Breast epithelium (tissue), 4 donors: ENCODE measurements at regions not wholly inside any gene's neighbourhood (a gene's known extent, or its start where the extent isn't known, plus 50 kb on each side); places are given as distances from the start of the nearest gene placed in this dataset.

Source experiments
- DNase-seq, 2 donors: peaks; one replicate each; pipeline ENCODE4 v3.0.0-alpha.2; 2019; ENCODE audit warnings: low spot score in 2 of 2
- H3K27ac ChIP-seq, 2 donors: fragments of 200-600 bp; sonication (generic) in 1 of 2; one replicate each; pipeline ENCODE4 v1.5.1; 2016 to 2019; ENCODE audit warnings: mild to moderate bottlenecking in 1 of 2
- H3K27me3 ChIP-seq, 2 donors: fragments of 200-600 bp; sonication (generic) in 1 of 2; one replicate each; pipeline versions ENCODE4 v1.5.1 to v1.6.0; 2017 to 2019; ENCODE audit warnings: control low read depth in 1 of 2, mild to moderate bottlenecking in 1 of 2
- H3K36me3 ChIP-seq: fragments of 200-600 bp; one replicate; pipeline ENCODE4 v1.5.1; 2019
- H3K4me1 ChIP-seq, 2 donors: fragments of 200-600 bp; sonication (generic); one replicate each; pipeline ENCODE4 v1.5.1; 2016 to 2019; ENCODE audit warnings: control low read depth in 1 of 2
- H3K4me3 ChIP-seq, 3 donors: fragments of 200-600 bp; sonication (generic); 1 replicate in 2 of 3; 2 replicates in 1 of 3; pipeline ENCODE4 v1.5.1; 2016 to 2019; ENCODE audit warnings: mild to moderate bottlenecking in 3 of 3, moderate library complexity in 2 of 3
- H3K9me3 ChIP-seq, 2 donors: fragments of 200-600 bp; sonication (generic) in 1 of 2; one replicate each; pipeline ENCODE4 v1.5.1; 2016 to 2019; ENCODE audit warnings: control low read depth in 1 of 2
- POLR2A ChIP-seq: fragments of 450-650 bp; IDR thresholded peaks from one replicate; pipeline ENCODE4 v1.6.1; 2016; ENCODE audit warnings: antibody characterized with exemption, mild to moderate bottlenecking, moderate library complexity
- POLR2AphosphoS5 ChIP-seq, 3 donors: sonication (generic); formaldehyde crosslinking; IDR thresholded peaks; one replicate each; pipeline ENCODE4 v1.6.1; 2017; ENCODE audit warnings: antibody characterized with exemption in 3 of 3
- intact Hi-C: fragments of 100-400 bp; cut with DNase I; formaldehyde crosslinking; loops from one replicate; pipeline ENCODE4 v1.15.1; 2023; ENCODE audit warnings: low total_unique reads
- TF ChIP-seq, protein P1 (sequence below), 3 donors: fragments of 450-650 bp; IDR thresholded peaks; one replicate each; pipeline ENCODE4 v1.5.1; 2016 to 2017; ENCODE audit warnings: antibody characterized with exemption in 3 of 3, mild to moderate bottlenecking in 3 of 3, moderate library complexity in 3 of 3

DNA sequence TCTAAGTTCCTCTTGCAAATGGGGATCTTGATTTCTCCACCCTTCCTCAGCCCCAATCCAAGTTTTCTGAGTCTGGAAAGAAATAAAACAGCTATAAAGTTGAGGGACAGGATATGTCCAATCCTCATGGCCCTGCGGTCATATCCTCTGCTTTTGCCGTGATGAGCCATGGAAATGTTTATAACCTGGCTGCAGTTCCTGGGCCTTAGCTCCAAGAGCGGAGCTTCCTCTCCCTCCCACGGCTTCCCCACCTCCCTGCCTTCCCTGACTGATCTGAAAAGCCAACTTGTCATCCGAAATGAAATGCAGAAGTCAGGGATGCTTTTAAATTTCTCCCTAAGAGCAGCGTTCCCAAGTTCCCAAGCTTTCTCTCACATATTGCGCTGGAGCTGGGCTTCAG, 221.5 kb upstream of the SFRP2 start:
- peaks cover 0 to 4% of the 10 kb centered on the region in 2 donors for H3K4me1 ChIP-seq
- H3K27me3 ChIP-seq, result no peaks in the 10 kb centered on the region
- H3K4me3 ChIP-seq, result no peak overlapping the region
- DNase-seq, result peak in 1 of 2 donors; percentile 38
- peak in 1 of 3 donors; percentile 37 for TF ChIP-seq POLR2AphosphoS5 (IDR thresholded peaks at IDR 0.05)
- TF ChIP-seq, protein P1, sequence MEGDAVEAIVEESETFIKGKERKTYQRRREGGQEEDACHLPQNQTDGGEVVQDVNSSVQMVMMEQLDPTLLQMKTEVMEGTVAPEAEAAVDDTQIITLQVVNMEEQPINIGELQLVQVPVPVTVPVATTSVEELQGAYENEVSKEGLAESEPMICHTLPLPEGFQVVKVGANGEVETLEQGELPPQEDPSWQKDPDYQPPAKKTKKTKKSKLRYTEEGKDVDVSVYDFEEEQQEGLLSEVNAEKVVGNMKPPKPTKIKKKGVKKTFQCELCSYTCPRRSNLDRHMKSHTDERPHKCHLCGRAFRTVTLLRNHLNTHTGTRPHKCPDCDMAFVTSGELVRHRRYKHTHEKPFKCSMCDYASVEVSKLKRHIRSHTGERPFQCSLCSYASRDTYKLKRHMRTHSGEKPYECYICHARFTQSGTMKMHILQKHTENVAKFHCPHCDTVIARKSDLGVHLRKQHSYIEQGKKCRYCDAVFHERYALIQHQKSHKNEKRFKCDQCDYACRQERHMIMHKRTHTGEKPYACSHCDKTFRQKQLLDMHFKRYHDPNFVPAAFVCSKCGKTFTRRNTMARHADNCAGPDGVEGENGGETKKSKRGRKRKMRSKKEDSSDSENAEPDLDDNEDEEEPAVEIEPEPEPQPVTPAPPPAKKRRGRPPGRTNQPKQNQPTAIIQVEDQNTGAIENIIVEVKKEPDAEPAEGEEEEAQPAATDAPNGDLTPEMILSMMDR (IDR thresholded peaks at IDR 0.05), result no peak
- TF ChIP-seq POLR2A, result no peak
- H3K9me3 ChIP-seq, result no peaks in the 10 kb centered on the region
- no peaks in the 10 kb centered on the region for H3K36me3 ChIP-seq
- H3K27ac ChIP-seq, result peak overlapping the region; percentile 81 to 94
- intact Hi-C loops, result no loop called here

- H3K27me3 ChIP-seq, result no peaks in the 10 kb centered on the region
- TF ChIP-seq, protein P1 (IDR thresholded peaks at IDR 0.05), result no peak
- no peak for TF ChIP-seq POLR2AphosphoS5 (IDR thresholded peaks at IDR 0.05)
- TF ChIP-seq POLR2A, result no peak
- no peak overlapping the region for H3K4me3 ChIP-seq
- intact Hi-C loops, result no loop called here
- DNase-seq, result no peak
- H3K9me3 ChIP-seq, result no peaks in the 10 kb centered on the region
- H3K36me3 ChIP-seq, result no peaks in the 10 kb centered on the region
- peak overlapping the region; percentile 81 to 94 for H3K27ac ChIP-seq
- H3K4me1 ChIP-seq, result peaks cover 0 to 4% of the 10 kb centered on the region in 2 donors
Measured at GRCh38 chr4:154009788-154010187, 220.9 kb upstream of the SFRP2 start.

DNA sequence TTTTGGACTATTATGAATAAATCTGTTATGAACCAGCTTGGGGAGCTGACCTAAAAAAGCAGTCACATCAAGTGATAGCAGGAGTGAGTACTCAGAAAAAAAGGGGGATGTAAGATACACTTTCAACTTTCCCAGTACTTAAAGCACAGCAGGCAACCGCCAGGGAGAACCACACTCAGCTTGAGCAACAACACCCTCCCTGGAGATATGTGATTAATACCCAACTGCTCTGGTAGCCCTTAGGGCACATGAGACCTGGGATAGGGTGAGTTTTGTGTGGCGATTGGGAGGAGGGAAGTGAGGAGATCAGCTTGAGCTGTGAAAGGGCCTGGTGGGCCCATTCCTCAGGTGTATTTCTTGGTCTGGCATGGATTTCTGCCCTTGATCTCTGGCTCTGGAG, 220.3 kb upstream of the SFRP2 start:
- TF ChIP-seq, protein P1 (IDR thresholded peaks at IDR 0.05), result no peak
- no peak for TF ChIP-seq POLR2AphosphoS5 (IDR thresholded peaks at IDR 0.05)
- no peak for TF ChIP-seq POLR2A
- Histone ChIP-seq H3K36me3 (no peaks in the 10 kb centered on the region), H3K27me3 (no peaks in the 10 kb centered on the region), H3K4me1 (peaks cover 0 to 4% of the 10 kb centered on the region in 2 donors), H3K27ac (peak overlapping the region; percentile 81 to 94), H3K9me3 (no peaks in the 10 kb centered on the region), H3K4me3 (no peak overlapping the region)
- no peak for DNase-seq
- intact Hi-C loops, result no loop called here

GRCh38 chr4:154005171-154005520, 216.3 kb upstream of the SFRP2 start:
- TF ChIP-seq POLR2A, result no peak
- TF ChIP-seq, protein P1 (IDR thresholded peaks at IDR 0.05), result no peak
- no peak for TF ChIP-seq POLR2AphosphoS5 (IDR thresholded peaks at IDR 0.05)
- no peaks in the 10 kb centered on the region for H3K36me3 ChIP-seq
- no peaks in the 10 kb centered on the region for H3K9me3 ChIP-seq
- H3K27ac ChIP-seq, result peak overlapping the region; percentile 81 to 94
- no peaks in the 10 kb centered on the region for H3K27me3 ChIP-seq
- DNase-seq, result peak in 1 of 2 donors; percentile 75
- H3K4me1 ChIP-seq, result peaks cover 0 to 4% of the 10 kb centered on the region in 2 donors
- intact Hi-C loops, result no loop called here
- H3K4me3 ChIP-seq, result no peak overlapping the region

GRCh38 chr4:154004507-154005170, 215.8 kb upstream of the SFRP2 start:
- Histone ChIP-seq H3K36me3 (no peaks in the 10 kb centered on the region), H3K9me3 (no peaks in the 10 kb centered on the region), H3K4me3 (no peak overlapping the region), H3K4me1 (peaks cover 0 to 4% of the 10 kb centered on the region in 2 donors), H3K27me3 (no peaks in the 10 kb centered on the region), H3K27ac (peak overlapping the region; percentile 81 to 94)
- peak in 1 of 2 donors; percentile 52 for DNase-seq
- intact Hi-C loops, result no loop called here
- no peak for TF ChIP-seq POLR2A
- TF ChIP-seq, protein P1 (IDR thresholded peaks at IDR 0.05), result no peak
- peak; percentile 68 to 94 (median 83) for TF ChIP-seq POLR2AphosphoS5 (IDR thresholded peaks at IDR 0.05)
